ENCODE measurements at regions not wholly inside any gene's neighbourhood (a gene's known extent, or its start where the extent isn't known, plus 50 kb on each side); places are given as distances from the start of the nearest gene placed in this dataset.

- TF ChIP-seq, protein P1, sequence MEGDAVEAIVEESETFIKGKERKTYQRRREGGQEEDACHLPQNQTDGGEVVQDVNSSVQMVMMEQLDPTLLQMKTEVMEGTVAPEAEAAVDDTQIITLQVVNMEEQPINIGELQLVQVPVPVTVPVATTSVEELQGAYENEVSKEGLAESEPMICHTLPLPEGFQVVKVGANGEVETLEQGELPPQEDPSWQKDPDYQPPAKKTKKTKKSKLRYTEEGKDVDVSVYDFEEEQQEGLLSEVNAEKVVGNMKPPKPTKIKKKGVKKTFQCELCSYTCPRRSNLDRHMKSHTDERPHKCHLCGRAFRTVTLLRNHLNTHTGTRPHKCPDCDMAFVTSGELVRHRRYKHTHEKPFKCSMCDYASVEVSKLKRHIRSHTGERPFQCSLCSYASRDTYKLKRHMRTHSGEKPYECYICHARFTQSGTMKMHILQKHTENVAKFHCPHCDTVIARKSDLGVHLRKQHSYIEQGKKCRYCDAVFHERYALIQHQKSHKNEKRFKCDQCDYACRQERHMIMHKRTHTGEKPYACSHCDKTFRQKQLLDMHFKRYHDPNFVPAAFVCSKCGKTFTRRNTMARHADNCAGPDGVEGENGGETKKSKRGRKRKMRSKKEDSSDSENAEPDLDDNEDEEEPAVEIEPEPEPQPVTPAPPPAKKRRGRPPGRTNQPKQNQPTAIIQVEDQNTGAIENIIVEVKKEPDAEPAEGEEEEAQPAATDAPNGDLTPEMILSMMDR (IDR thresholded peaks at IDR 0.05): no peak
- TF ChIP-seq POLR2A (IDR thresholded peaks at IDR 0.05): no peak
These were observed 709.7 kb upstream of the SEMA3D start for GRCh38 chr7:85896531-85896930.
